CD14-positive monocyte (primary cell): ENCODE measurements at regions not wholly inside any gene's neighbourhood (a gene's known extent, or its start where the extent isn't known, plus 50 kb on each side); places are given as distances from the start of the nearest gene placed in this dataset.

Source experiments
- DNase-seq, 3 donors: peaks; one replicate each; pipeline ENCODE4 v3.0.0-alpha.2; 2011 to 2022
- H2AFZ ChIP-seq: 2 replicates; pipeline ENCODE4 v1.6.0; 2012; ENCODE audit warnings: mild to moderate bottlenecking, low read depth, low read length, inconsistent platforms; ENCODE audit not compliant: insufficient read depth, poor library complexity, severe bottlenecking
- H3K27ac ChIP-seq, 2 donors: 1 replicate in 1 of 2; 2 replicates in 1 of 2; pipeline ENCODE4 v1.5.1; 2012 to 2013; ENCODE audit warnings: low read length in 2 of 2, control low read depth in 1 of 2, inconsistent platforms in 1 of 2, low read depth in 1 of 2, mild to moderate bottlenecking in 1 of 2
- H3K27me3 ChIP-seq, 2 donors: one replicate each; pipeline versions ENCODE4 v1.6.0 to v1.6.1; 2011 to 2013; ENCODE audit warnings: low read length in 2 of 2; ENCODE audit not compliant: control insufficient read depth in 2 of 2, insufficient read depth in 2 of 2
- H3K36me3 ChIP-seq, 2 donors: replicated peaks in 1 of 2; 1 replicate in 1 of 2; 2 replicates in 1 of 2; pipeline versions ENCODE4 v1.5.1 to v1.6.1; 2012 to 2013; ENCODE audit warnings: low read length in 2 of 2, control low read depth in 1 of 2, inconsistent platforms in 1 of 2, mild to moderate bottlenecking in 1 of 2; ENCODE audit not compliant: insufficient read depth in 2 of 2, control insufficient read depth in 1 of 2
- H3K4me1 ChIP-seq, 2 donors: 1 replicate in 1 of 2; 2 replicates in 1 of 2; pipeline versions ENCODE4 v1.5.1 to v1.6.1; 2012 to 2013; ENCODE audit warnings: low read length in 2 of 2, control low read depth in 1 of 2, inconsistent platforms in 1 of 2, mild to moderate bottlenecking in 1 of 2, moderate library complexity in 1 of 2; ENCODE audit not compliant: insufficient read depth in 2 of 2, control insufficient read depth in 1 of 2
- H3K4me2 ChIP-seq: replicated peaks from 2 replicates; pipeline ENCODE3; 2012; ENCODE audit warnings: low read length, moderate library complexity, mild to moderate bottlenecking; ENCODE audit not compliant: poor library complexity, severe bottlenecking; ENCODE audit errors: extremely low read depth
- H3K4me3 ChIP-seq, 3 experiments: fragments of 200-600 bp in 1 of 3; sonication (generic) in 1 of 3; replicated peaks in 1 of 3; 1 replicate in 2 of 3; 2 replicates in 1 of 3; pipeline ENCODE4 v1.5.1; 2011 to 2013; ENCODE audit warnings: low read length in 3 of 3, mild to moderate bottlenecking in 3 of 3, control low read depth in 2 of 3, low read depth in 2 of 3, inconsistent platforms in 1 of 3, moderate library complexity in 1 of 3
- H3K79me2 ChIP-seq: 2 replicates; pipeline ENCODE4 v1.6.0; 2012; ENCODE audit warnings: mild to moderate bottlenecking, control low read depth, inconsistent platforms, low read length, moderate library complexity; ENCODE audit not compliant: insufficient read depth
- H3K9ac ChIP-seq: 2 replicates; pipeline ENCODE4 v1.6.0; 2017; ENCODE audit warnings: low read length, mild to moderate bottlenecking; ENCODE audit not compliant: insufficient read depth, poor library complexity, severe bottlenecking
- H3K9me3 ChIP-seq, 2 donors: replicated peaks in 1 of 2; 1 replicate in 1 of 2; 2 replicates in 1 of 2; pipeline versions ENCODE4 v1.5.1 to v1.6.1; 2012 to 2013; ENCODE audit warnings: low read length in 2 of 2, control low read depth in 1 of 2; ENCODE audit not compliant: control insufficient read depth in 1 of 2, insufficient read depth in 1 of 2
- H4K20me1 ChIP-seq: 2 replicates; pipeline ENCODE4 v1.6.0; 2012; ENCODE audit warnings: mild to moderate bottlenecking, low read length, control low read depth, moderate library complexity; ENCODE audit not compliant: insufficient read depth
- H3K27ac Mint-ChIP-seq, 7 donors: one replicate each; pipeline ENCODE4 v1.8.0; 2020; ENCODE audit warnings: mild to moderate bottlenecking in 7 of 7, mixed read lengths in 7 of 7, moderate library complexity in 6 of 7, inconsistent platforms in 2 of 7
- H3K27me3 Mint-ChIP-seq, 3 donors: one replicate each; pipeline ENCODE4 v1.8.0; 2021 to 2022; ENCODE audit warnings: low read depth in 3 of 3, mild to moderate bottlenecking in 3 of 3, mixed read lengths in 3 of 3, moderate library complexity in 3 of 3, inconsistent platforms in 1 of 3
- H3K36me3 Mint-ChIP-seq, 2 donors: one replicate each; pipeline ENCODE4 v1.8.0; 2020; ENCODE audit warnings: mixed read lengths in 2 of 2, inconsistent platforms in 1 of 2, mild to moderate bottlenecking in 1 of 2
- H3K4me1 Mint-ChIP-seq: one replicate; pipeline ENCODE4 v1.8.0; 2020; ENCODE audit warnings: mild to moderate bottlenecking, mixed read lengths
- H3K4me3 Mint-ChIP-seq, 2 donors: one replicate each; pipeline ENCODE4 v1.8.0; 2020; ENCODE audit warnings: mild to moderate bottlenecking in 2 of 2, mixed read lengths in 2 of 2, moderate library complexity in 1 of 2
- H3K9me3 Mint-ChIP-seq, 7 donors: one replicate each; pipeline ENCODE4 v1.8.0; 2020 to 2022; ENCODE audit warnings: mixed read lengths in 7 of 7, mild to moderate bottlenecking in 6 of 7, moderate library complexity in 6 of 7, inconsistent platforms in 2 of 7
- CTCF ChIP-seq: fragments of 200-600 bp; IDR thresholded peaks from one replicate; pipeline ENCODE4 v1.8.0; 2022; ENCODE audit warnings: antibody characterized with exemption, mild to moderate bottlenecking
- WGBS: methylation state at CpG from one replicate; pipeline ENCODE4 v1.1.5; 2013; ENCODE audit warnings: missing lambda C conversion rate; ENCODE audit not compliant: insufficient coverage; 5-methylcytosine and 5-hydroxymethylcytosine counted together
- intact Hi-C, 2 donors: fragments of 100-400 bp; cut with micrococcal nuclease; formaldehyde crosslinking; loops; one replicate each; pipeline versions ENCODE4 v1.15.0 to v1.15.1; 2023

GRCh38 chr4:123619326-123619725 is 222.7 kb downstream of the SPRY1 start:
- no peak overlapping the region for H2AFZ ChIP-seq
- TF ChIP-seq CTCF = no peak
- no peak overlapping the region for H3K4me3 ChIP-seq
- peaks cover 29 to 31% of the 10 kb centered on the region in 2 donors for H3K4me1 ChIP-seq
- no CpG with 5 or more reads among the region's 1 CpG for WGBS
- peaks cover 13 to 22% (median 15%) of the 10 kb centered on the region in 3 donors for H3K27me3 Mint-ChIP-seq
- H3K4me1 Mint-ChIP-seq = peaks cover 36% of the 10 kb centered on the region
- H3K79me2 ChIP-seq = no peaks in the 10 kb centered on the region
- H4K20me1 ChIP-seq = no peaks in the 10 kb centered on the region
- H3K27ac ChIP-seq = no peak overlapping the region
- H3K27me3 ChIP-seq = peaks cover 17 to 18% of the 10 kb centered on the region in 2 donors
- no peaks in the 10 kb centered on the region for H3K9me3 ChIP-seq
- H3K27ac Mint-ChIP-seq = peak overlapping the region in 2 of 7 donors; percentile 31 to 61
- no peaks in the 10 kb centered on the region for H3K36me3 ChIP-seq
- H3K4me3 Mint-ChIP-seq = peak overlapping the region in 1 of 2 donors; percentile 6
- H3K4me2 ChIP-seq = no peak overlapping the region
- peaks cover 0 to 3% (median 0%) of the 10 kb centered on the region in 7 donors for H3K9me3 Mint-ChIP-seq
- intact Hi-C loops = no loop called here
- DNase-seq = no peak
- H3K36me3 Mint-ChIP-seq = no peaks in the 10 kb centered on the region
- no peak overlapping the region for H3K9ac ChIP-seq

GRCh38 chr4:123619895-123620294 is 223.3 kb downstream of the SPRY1 start:
- Histone ChIP-seq H3K27ac (no peak overlapping the region), H3K4me2 (no peak overlapping the region), H3K4me3 (no peak overlapping the region), H2AFZ (no peak overlapping the region), H3K9me3 (no peaks in the 10 kb centered on the region), H3K9ac (no peak overlapping the region), H4K20me1 (no peaks in the 10 kb centered on the region), H3K36me3 (no peaks in the 10 kb centered on the region), H3K27me3 (peaks cover 18 to 20% of the 10 kb centered on the region in 2 donors), H3K4me1 (peaks cover 29 to 31% of the 10 kb centered on the region in 2 donors), H3K79me2 (no peaks in the 10 kb centered on the region)
- Mint-ChIP-seq H3K4me1 (peaks cover 36% of the 10 kb centered on the region), H3K27me3 (peaks cover 10 to 28% (median 15%) of the 10 kb centered on the region in 3 donors), H3K27ac (no peak overlapping the region), H3K4me3 (no peak overlapping the region), H3K9me3 (peaks cover 0 to 3% (median 0%) of the 10 kb centered on the region in 7 donors), H3K36me3 (no peaks in the 10 kb centered on the region)
- no peak for TF ChIP-seq CTCF
- intact Hi-C loops = no loop called here
- no peak for DNase-seq
